CMK (cell line): ENCODE measurements at regions not wholly inside any gene's neighbourhood (a gene's known extent, or its start where the extent isn't known, plus 50 kb on each side); places are given as distances from the start of the nearest gene placed in this dataset.
"Not testable (repeated sequence)": the region's sequence is repeated elsewhere in the genome, so short reads cannot be mapped to it uniquely, and the experiment has no call there.

Source experiments
- DNase-seq: peaks from one replicate; pipeline ENCODE4 v3.0.0-alpha.2; 2010; ENCODE audit warnings: low read depth

DNA sequence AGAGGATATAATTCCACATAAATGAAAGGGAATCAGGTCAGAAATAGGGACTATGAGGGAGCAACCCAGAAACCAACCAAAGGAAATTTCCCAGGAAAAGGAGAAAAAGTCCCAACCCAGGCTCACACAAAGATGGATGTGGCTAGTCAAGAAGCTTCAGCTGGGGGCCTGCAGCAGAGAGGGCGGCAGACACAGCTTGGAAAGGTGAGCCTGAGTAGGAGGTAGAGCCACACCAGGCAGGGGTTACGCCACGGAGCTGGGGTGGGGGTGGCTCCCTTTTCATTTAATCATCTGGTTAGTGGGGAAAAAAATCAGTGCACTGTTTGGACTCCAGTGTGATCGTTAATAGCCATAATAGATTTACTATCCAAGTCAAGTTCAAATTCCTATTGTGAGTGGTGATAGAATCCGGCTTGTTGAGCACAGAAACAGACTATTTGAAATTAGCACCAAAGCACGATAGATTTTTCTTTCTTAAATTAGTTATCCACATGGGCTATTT lies 220.6 kb downstream of the TPBG start:
- no peak for DNase-seq

DNA sequence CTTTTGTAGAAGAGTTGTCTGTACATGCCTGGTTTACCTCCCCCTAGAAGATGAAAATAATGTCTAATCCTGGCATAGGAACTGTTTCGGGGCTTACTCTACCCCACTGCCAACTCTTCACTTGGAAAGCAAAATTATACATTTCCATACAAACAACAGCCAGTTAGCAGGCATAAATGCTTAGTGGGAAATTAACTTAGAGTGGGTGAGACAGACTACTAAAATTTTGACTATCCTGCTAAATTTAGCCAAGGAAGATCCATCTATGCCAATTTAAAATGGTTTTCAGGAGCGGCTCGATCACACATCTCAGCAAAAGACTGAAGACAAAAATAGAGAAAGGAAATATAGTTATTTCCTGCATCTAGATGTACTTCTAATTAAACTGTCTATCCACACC lies 221.2 kb downstream of the TPBG start:
- DNase-seq: no peak

DNA sequence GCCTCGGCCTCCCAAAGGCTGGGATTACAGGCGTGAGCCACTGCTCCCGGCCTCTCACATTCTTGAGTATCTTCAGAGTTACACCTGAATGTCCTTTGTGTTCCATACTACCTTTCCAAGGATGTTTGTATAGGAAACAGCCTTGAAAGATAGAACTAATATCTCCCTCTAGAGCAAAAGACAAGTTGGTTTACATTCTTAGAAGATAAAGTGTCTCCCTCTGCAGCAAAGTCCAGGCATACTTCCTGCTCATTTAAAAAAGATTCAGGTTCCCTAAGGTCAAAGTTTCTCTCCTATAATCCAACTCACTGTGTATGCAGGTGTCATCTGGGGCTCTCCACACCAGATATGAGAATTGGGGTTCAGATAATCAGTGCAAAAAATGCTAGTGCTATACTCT lies 224.4 kb downstream of the TPBG start:
- no peak for DNase-seq

DNA sequence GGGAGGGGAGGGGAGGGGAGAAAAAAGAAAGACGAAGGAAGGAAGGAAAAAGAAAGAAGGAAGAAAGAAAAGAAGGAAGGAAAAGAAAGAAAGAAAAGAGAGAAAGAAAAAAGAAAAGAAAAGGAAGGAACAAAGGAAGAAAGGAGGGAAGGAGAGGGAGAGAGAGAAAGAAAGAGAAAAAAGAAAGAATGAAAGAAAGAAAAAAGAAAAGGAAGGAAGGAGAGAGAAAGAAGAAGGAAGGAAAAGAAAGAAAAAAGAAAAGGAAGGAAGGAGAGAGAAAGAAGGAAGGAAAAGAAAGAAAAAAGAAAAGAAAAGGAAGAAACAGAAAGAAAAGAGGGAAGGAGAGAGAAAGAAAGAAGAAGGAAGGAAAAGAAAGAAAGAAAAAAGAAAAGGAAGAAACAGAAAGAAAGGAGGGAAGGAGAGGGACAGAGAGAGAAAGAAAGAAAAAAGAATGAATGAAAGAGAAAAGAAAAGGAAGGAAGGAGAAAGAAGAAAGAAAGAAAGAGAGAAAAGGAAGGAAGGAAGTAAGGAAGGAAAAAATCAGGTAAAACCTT lies 225.3 kb downstream of the TPBG start:
- DNase-seq: no peak

DNA sequence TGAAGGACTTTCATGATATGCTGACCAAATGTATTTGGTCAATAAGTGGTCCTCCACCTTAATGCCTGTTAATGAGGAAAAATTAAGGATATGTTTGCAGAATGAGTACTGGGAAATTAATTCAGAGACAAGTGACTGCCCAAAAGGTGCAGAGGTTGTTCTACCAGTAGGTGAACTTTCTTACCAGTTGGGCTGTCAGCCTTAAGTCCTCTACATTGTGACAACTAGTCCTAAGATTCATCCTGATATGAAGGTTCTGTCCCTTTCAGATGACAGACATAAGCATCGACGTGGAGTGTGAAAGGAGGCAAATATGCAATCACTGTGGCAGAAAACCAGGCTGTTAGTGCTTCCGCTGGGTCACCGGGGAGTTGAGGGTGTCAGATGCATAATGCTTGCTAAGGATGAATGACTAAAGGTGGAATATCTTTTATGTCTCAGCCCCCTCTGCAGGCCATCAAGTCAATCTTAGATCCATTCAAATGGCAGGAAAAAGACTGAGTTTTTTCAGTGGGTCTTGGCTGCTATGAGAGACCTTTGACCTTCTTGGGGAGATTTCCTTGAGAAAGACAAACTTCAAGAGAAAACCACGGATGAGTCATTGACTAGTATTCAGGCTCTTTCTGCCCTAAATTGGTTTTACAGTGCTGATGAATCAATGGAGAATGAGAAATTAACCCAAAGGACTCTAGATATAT lies 226.0 kb downstream of the TPBG start:
- DNase-seq: no peak

DNA sequence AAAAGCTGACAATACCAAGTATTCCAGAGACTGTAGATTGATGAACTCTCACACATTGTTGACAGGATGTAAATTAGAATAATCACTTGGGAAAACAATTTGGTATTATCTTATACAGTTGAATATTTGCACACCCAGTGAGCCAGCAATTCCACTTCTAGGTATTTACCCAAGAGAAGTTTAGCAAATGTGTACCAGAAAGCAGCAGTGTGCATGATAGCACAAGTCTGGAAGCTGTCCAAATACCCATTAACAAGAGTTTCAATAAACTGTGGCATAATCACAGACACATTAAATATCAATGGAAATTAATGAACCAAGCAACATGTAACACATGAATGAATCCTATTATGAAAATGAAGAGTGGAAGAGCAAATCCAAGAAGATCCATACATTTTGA lies 233.6 kb downstream of the TPBG start:
- no peak for DNase-seq

DNA sequence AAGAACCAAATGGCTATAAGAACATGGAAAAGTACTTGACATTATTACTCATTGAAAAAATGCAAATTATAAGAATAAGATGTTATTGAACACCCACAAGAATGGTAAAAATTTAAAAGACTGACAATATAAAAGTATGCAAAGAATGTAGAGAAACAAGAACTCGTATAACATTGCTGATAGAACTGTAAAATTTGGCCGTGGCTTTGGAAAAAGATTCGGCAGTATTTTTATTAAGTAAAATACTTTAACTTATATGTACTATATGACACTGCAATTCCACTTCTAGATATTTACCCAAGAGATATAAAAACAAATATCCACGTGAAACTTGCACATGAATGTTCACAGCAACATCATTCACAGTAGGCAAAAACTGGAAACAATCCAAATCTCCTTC lies 239.2 kb downstream of the TPBG start:
- DNase-seq: no peak

DNA sequence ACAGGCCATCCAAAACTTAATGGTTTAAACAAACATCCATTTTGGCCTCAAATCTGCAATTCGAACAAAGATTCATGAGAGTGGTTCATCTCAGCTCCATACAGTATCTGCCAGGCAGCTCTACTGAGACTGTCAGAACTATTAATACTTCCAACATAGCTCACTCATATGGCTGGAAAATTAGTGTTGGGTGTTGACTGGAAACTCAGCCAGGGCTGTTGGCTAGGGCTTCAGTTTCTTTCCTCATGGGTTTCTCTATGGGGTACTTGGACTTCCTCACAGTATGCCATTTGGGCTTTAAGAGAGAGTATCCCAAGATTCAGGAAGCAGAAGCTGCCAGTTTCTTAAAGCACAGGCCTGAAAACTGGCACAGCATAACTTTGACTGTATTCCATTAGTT lies 240.3 kb downstream of the TPBG start:
- no peak for DNase-seq

DNA sequence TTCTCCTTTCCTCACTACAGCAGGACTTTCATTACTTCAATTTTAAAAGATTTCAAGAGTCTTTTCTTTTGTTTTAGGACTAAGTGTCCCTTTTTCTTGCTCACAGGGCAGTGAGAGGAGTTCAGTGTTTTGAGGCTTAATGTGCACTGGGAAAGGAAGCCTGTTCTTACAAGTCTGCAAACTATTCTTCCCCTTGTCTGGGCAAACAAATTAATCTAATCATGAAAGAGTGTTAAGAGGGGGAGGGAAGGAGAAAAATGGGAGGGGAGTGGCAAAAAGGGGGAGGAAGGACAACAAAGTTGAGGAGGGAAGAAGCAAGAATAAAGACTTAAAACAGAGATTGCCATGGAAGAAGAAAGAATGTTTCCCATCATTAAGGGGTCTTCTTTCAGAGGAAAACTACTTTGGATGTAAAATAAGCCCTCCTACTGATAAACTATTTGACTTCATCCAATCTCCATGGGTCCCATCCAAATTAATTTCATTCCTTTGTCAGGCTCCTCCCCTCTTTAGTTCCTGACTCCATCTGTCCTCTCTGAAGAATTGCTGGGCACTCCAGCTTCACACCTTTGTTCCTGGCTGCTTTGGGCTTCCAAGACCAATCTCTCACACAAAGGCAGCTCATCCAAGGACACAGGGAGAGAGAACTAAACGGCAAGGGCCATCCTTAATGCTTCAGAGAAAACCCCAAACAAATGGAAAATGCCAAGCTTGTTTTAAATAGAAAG lies 244.5 kb downstream of the TPBG start:
- no peak for DNase-seq

DNA sequence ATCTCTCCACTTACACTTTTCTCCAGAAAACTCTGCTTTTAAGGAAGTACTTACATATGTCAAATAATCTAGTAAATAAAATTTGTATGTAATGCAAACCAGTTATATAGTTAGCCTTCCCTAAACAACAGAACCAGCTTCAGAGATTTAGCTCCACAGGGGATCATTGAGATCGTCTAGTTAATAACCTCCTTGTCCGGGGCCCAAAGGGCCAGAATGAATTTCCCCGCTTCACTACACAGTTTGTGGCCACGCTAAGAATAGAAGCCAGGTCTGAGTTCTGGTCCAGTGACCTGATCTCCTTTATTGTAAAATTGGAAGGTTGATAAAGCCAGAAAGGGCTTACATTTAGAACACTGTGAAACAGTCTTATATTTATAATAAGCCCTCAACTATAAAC lies 245.2 kb downstream of the TPBG start:
- DNase-seq: no peak

DNA sequence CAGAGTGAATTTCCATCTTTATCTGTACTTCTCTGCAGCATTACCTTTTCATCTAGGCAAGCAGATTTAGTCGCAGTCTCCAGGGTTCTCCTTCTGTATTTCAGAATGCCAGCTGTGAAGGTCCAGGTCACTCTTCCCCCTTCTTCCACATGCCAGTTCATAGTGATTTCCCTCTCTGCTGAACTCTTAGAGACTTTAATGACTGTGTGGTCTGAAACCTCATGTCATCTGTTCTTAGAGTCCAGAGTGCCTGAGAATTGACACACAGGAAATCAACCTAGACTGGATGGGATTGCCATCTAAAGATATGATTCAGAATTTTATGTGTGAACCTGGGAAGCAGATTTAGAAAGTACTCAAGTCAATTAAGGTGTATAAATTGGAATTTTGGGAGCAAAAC lies 248.1 kb downstream of the TPBG start:
- DNase-seq: no peak

DNA sequence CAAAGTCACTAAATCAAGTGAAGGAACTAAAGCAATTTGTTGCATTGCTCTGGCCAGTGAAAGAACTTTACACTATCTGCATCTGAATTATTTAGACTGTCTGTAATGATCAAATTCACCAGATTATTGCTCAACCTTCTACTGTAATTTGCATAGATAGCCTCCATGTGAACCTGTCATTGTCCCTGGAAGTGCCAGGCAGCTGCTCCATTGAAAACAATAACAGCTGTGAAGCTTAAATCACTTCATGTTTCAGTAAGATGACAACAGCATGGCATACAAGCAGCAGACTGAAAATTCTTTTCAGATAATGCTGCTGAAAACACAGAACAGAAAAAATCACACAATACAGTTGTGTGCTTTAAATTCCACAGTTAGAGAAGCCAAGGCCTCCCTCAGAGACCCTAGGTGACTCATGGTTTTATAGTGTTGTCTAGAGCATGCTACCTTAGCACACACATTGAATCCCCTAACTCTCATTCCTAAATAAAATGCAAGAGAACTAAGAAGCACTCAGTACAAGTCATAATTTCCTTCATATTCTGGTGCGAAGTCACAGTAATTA lies 248.9 kb downstream of the TPBG start:
- DNase-seq: no peak

DNA sequence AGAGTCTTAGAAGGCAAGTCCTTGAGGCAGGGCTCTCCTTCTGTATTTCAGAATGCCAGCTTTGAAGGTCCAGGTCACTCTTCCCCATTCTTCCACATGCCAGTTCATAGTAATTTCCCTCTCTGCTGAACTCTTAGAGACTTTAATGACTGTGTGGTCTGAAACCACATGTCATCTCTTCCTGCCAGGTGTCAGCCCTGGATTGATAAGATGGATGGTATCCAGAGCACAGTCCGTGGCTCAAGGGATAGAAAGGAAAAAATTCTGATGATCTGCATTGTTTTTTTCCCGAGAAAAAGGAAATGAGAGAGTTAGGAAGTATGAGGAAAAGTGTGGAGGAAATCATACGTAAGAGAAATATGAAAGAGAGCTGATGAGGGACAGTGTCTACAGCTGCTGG lies 250.9 kb downstream of the TPBG start:
- DNase-seq: peak; percentile 25

DNA sequence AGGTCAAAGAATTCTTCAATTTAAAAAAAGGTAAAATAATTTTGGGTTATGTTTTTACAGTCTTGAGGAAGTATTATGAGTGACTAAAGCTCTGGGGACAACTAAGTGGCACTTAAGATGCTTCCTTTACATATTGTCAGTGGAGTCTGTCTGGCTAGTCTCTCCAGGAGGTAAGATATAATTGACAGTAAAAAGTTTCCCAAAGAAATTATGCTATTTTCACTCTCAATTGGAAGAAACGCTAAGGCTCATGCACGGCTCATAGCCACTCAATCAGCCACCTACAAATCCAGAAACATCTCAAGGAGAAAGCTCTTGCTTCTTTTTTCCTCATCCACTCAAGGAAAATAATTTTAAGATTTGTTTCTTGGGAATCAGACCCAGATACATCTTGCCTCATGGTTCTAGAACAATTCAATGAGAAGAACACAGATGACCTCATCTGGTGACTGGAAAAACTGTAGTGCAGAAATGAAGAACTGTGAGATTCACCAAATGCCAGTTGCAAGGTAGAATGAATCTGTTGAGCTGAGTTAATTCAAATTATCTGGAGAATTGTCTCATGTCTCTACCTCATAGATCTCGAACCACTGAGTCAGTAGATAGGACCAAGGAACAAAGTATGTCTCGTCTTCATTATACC lies 252.9 kb downstream of the TPBG start:
- DNase-seq: no peak

DNA sequence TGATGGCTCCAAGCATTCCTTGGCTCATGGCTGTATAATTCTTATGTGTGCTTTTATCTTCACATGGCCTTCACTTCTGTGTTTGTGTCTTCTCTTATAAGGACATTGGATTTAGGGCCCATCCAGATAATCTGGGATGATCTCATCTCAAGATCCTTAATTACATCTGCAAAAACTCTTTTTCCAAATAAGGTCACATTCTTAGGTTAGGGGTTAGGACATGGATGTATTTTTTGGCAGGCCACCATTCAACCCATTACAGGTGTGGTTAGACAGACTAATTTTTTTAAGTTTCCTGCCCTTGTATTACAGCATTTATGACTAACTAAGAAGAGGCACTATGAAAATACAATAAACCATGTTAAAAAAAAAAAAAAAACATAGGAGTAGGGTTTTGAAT lies 254.0 kb downstream of the TPBG start:
- DNase-seq: no peak

DNA sequence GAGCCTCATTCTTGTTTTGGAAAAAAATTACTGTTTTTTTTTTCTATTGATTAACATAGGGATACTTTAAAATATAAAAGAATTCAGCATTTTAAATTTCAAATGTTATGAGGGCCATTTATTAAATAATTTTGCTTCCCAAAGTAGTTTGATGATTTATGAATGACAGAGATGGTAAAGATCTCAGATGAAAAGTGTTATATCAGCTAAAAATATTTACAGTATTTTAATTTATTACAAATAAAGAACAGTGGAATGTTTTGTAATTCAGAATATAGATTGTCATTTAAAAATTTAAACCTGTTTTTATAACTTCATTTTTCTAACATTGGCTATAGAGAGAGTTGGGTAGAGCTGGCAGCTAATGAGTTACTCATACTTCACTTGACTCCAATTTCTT lies 256.0 kb downstream of the TPBG start:
- no peak for DNase-seq

DNA sequence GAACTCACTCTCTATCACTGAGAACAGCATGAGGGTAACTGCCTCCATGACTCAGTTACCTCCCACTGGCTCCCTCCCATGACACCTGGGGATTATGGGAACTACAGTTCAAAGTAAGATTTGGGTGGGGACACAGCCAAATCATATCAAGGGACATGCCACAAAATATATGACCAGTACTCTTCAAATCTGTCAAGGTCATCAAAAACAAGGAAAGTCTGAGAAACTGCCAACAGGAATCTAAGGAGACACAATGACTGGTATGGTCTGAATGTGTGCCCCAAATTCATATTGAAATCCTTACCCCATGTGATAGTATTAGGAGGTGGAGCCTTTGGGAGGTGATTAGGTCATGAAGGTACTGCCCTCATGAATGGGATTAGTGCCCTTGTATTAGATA lies 258.8 kb downstream of the TPBG start:
- DNase-seq: no peak

DNA sequence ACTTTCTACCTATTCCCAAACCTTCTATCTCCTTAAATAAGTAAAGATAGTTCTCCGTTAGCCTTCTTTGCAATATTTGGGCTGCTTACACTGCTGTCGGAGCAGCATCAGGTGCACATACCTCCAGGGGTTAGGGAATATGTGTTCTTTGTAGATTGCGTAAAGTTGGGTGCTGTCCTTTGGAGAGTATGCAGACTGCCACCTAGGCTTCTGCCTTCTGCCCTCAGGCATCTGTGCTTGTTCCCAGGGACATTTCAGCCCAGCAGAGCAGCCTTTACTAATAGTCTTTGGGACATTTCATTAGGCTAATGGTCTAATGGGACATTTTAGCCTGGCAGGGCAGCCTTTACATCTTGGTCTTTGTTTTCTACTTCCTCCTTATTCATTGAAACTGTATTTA lies 260.6 kb downstream of the TPBG start:
- DNase-seq: no peak

DNA sequence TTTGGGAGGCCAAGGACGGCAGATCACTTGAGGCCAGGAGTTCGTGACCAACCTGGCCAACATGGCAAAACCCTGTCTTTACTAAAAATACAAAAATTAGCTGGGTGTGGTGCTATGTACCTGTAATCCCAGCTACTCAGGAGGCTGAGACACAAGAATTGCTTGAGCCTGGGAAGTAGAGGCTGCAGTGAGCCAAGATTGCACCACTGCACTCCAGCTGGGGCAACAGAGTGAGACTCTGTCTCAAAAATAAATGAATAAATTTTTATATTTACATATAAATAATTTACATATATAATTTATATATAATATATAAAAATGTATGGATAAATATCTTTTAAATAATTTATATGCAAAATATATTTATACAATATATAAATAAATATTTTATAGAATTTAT lies 263.3 kb downstream of the TPBG start:
- DNase-seq: not testable (repeated sequence)

DNA sequence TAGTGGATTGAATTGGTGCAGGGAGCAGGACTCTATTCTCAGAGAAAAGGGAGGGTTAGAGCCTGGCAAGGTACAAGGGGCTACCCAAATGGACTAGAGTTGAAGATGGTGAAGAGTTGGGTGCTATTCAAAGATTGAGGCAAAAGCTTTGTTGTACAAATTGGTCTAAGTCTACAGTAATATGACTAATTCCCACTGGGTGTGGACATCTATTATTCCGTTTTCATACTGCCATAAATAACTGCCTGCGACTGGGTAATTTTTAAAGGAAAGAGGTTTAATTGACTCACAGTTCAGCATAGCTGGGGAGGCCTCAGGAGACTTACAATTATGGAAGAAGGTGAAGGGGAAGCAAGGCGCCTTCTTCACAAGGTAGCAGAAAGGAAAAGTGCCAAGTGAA lies 266.3 kb downstream of the TPBG start:
- DNase-seq: no peak

DNA sequence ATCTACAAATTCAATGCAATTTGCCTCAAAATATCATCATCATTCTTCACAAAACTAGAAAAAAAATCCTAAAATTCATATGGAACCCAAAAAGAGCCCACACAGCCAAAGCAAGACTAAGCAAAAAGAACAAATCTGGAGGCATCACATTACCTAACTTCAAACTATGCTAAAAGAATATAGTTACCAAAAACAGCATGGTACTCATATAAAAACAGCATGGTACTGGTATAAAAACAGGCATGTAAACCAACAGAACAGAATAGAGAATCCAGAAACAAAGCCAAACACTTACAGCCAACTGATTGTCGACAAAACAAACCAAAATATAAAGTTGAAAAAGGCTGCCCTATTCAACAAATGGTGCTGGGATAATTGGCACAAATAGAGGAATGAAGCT lies 278.1 kb downstream of the TPBG start:
- DNase-seq: no peak

DNA sequence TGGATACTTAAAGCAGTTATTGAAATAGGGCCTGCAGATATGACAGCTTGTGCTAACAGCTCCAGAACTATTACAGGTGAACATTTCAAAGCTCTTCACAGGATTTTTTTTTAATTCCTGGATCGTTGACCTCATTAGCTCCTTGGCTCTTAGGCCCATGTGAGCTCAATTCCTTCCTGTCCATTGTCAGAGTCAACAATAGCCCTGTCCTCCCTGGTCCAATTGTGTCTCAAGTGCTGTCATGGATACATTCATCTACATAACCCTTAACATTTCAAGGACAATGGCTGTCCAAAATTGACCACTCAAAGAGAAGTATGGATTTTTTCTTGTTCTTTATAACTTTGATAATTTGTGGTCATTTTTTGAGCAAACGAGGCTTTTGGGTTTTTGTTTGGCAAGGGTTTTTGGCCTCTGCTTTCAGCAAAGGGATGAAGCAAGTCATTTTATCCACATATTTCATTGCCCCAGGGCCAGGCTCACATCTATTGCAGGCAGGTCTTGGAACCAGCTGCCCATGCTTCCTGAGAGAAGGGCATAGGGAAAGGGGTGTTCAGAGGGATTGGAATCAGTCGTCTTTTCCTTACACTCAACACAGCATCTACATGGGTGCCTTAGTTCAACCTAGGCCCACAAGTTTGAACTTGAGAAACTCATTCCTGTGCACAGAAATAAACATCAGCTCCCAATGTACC lies 282.1 kb downstream of the TPBG start:
- no peak for DNase-seq
